Uterus (tissue), 2 donors: ENCODE measurements at regions not wholly inside any gene's neighbourhood (a gene's known extent, or its start where the extent isn't known, plus 50 kb on each side); places are given as distances from the start of the nearest gene placed in this dataset.

ENCODE experiments used
- POLR2A ChIP-seq, 2 donors: fragments of 450-650 bp; IDR thresholded peaks; one replicate each; pipeline ENCODE4 v1.6.1; 2016; ENCODE audit warnings: antibody characterized with exemption in 2 of 2, mild to moderate bottlenecking in 1 of 2, moderate library complexity in 1 of 2
- TF ChIP-seq, protein P1 (sequence below), 4 experiments: fragments of 200-600 bp in 2 of 4; fragments of 450-650 bp in 2 of 4; sonication (generic) in 2 of 4; IDR thresholded peaks; one replicate each; pipeline ENCODE4 v1.5.1; 2016 to 2019; ENCODE audit warnings: antibody characterized with exemption in 4 of 4, mild to moderate bottlenecking in 2 of 4, moderate library complexity in 1 of 4

DNA sequence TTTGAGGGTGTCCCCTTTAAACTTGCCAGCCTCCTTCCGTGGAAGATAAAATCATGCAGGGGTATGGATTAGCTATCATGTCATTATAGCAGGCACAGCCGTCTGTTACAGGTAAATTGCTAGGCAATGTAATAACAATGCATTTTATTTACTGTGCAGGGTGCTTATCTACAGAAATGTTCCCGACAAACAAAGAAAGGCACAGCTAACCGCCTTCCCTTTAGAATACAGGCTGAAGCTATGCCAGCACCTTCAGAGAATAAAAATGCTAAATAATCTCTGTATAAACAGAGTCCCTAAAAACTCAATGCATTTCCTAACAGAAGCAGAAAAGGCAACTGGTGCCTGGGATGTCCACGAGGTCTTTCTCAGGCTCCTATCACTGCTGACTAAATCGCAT is 239.2 kb downstream of the SPTSSA start:
- no peak for TF ChIP-seq POLR2A (IDR thresholded peaks at IDR 0.05)
- TF ChIP-seq, protein P1, sequence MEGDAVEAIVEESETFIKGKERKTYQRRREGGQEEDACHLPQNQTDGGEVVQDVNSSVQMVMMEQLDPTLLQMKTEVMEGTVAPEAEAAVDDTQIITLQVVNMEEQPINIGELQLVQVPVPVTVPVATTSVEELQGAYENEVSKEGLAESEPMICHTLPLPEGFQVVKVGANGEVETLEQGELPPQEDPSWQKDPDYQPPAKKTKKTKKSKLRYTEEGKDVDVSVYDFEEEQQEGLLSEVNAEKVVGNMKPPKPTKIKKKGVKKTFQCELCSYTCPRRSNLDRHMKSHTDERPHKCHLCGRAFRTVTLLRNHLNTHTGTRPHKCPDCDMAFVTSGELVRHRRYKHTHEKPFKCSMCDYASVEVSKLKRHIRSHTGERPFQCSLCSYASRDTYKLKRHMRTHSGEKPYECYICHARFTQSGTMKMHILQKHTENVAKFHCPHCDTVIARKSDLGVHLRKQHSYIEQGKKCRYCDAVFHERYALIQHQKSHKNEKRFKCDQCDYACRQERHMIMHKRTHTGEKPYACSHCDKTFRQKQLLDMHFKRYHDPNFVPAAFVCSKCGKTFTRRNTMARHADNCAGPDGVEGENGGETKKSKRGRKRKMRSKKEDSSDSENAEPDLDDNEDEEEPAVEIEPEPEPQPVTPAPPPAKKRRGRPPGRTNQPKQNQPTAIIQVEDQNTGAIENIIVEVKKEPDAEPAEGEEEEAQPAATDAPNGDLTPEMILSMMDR (IDR thresholded peaks at IDR 0.05) = no peak
